Hepatocyte (in vitro differentiated cells): ENCODE measurements at regions not wholly inside any gene's neighbourhood (a gene's known extent, or its start where the extent isn't known, plus 50 kb on each side); places are given as distances from the start of the nearest gene placed in this dataset.

Source experiments
- DNase-seq: peaks from one replicate; pipeline ENCODE4 v3.0.0-alpha.2; 2016; ENCODE audit warnings: low spot score
- H2AFZ ChIP-seq: fragments of 200-600 bp; sonication (generic); 2 replicates; pipeline ENCODE4 v1.6.0; 2016; ENCODE audit warnings: antibody characterized with exemption, mild to moderate bottlenecking
- H3K27ac ChIP-seq: fragments of 200-600 bp; sonication (generic); 2 replicates; pipeline ENCODE4 v1.5.1; 2016; ENCODE audit warnings: mild to moderate bottlenecking
- H3K27me3 ChIP-seq: fragments of 200-600 bp; sonication (generic); 2 replicates; pipeline ENCODE4 v1.6.1; 2016
- H3K36me3 ChIP-seq: fragments of 200-600 bp; sonication (generic); replicated peaks from 2 replicates; pipeline ENCODE4 v1.5.1; 2016; ENCODE audit warnings: low read depth; ENCODE audit not compliant: insufficient read depth
- H3K4me1 ChIP-seq: fragments of 200-600 bp; sonication (generic); 2 replicates; pipeline ENCODE4 v1.5.1; 2016; ENCODE audit warnings: mild to moderate bottlenecking, moderate library complexity; ENCODE audit not compliant: insufficient read depth
- H3K4me2 ChIP-seq: fragments of 200-600 bp; sonication (generic); 2 replicates; pipeline ENCODE4 v1.6.0; 2016
- H3K4me3 ChIP-seq: fragments of 200-600 bp; sonication (generic); 2 replicates; pipeline ENCODE4 v1.5.1; 2016; ENCODE audit warnings: mild to moderate bottlenecking
- H3K79me2 ChIP-seq: fragments of 200-600 bp; sonication (generic); 2 replicates; pipeline ENCODE4 v1.6.0; 2017; ENCODE audit warnings: mild to moderate bottlenecking
- H3K9me2 ChIP-seq: fragments of 200-600 bp; sonication (generic); replicated peaks from 2 replicates; pipeline ENCODE4 v1.6.0; 2017; ENCODE audit warnings: mild to moderate bottlenecking; ENCODE audit not compliant: insufficient read depth
- H3K9me3 ChIP-seq: fragments of 200-600 bp; sonication (generic); 2 replicates; pipeline ENCODE4 v1.5.1; 2016; ENCODE audit warnings: low read depth, mild to moderate bottlenecking
- H4K20me1 ChIP-seq: fragments of 200-600 bp; sonication (generic); 2 replicates; pipeline ENCODE4 v1.6.0; 2016; ENCODE audit warnings: mild to moderate bottlenecking; ENCODE audit not compliant: insufficient read depth, poor library complexity, severe bottlenecking
- CTCF ChIP-seq: fragments of 200-600 bp; sonication (generic); IDR thresholded peaks from 2 replicates; pipeline ENCODE4 v1.5.1; 2016; ENCODE audit warnings: antibody characterized with exemption, mild to moderate bottlenecking; ENCODE audit not compliant: poor library complexity
- EZH2 ChIP-seq: fragments of 200-600 bp; sonication (generic); IDR thresholded peaks from 2 replicates; pipeline ENCODE4 v1.6.1; 2016; ENCODE audit warnings: antibody characterized with exemption, mild to moderate bottlenecking, borderline replicate concordance
- EZH2phosphoT487 ChIP-seq: fragments of 200-600 bp; sonication (generic); IDR thresholded peaks from one replicate; pipeline ENCODE4 v1.6.1; 2018; ENCODE audit warnings: antibody characterized with exemption, mild to moderate bottlenecking, low read depth, moderate library complexity; ENCODE audit not compliant: unreplicated experiment, severe bottlenecking
- WGBS: methylation state at CpG from one replicate; pipeline ENCODE4 v1.1.6; 2016; ENCODE audit warnings: low lambda C conversion rate; ENCODE audit errors: missing lambda C conversion rate; 5-methylcytosine and 5-hydroxymethylcytosine counted together

GRCh38 chr21:22076471-22076870 lies 1078.3 kb downstream of the NCAM2 start:
- no peak for DNase-seq
- Histone ChIP-seq H3K9me2 (no peaks in the 10 kb centered on the region), H3K27ac (no peak overlapping the region), H3K27me3 (no peaks in the 10 kb centered on the region), H3K4me2 (no peak overlapping the region), H3K79me2 (no peaks in the 10 kb centered on the region), H3K36me3 (no peaks in the 10 kb centered on the region), H2AFZ (no peak overlapping the region), H3K4me3 (no peak overlapping the region), H3K9me3 (no peaks in the 10 kb centered on the region), H4K20me1 (no peaks in the 10 kb centered on the region), H3K4me1 (no peaks in the 10 kb centered on the region)
- 58% methylated on average over 4 of the region's 4 CpGs for WGBS
- TF ChIP-seq EZH2 (no peak), EZH2phosphoT487 (no peak)

DNA sequence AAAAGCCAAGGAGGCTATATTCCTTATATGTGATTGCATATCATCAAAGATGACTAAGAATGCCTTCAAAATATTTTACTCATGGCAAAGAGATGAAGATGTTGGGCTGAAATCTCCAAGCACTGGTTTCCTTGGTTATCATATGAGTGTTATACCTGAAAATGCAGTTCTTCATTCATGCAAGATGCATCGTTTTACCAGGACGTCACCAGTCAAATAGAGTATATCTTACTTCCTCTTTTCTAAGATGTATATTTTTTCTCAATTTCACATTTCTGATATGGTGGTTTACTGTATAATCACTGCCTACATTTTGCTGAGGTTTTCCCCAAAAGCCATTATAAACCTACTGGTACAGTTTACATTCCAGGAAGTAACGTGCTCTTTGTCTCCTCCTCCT lies 1085.7 kb downstream of the NCAM2 start:
- H3K9me3 ChIP-seq = no peaks in the 10 kb centered on the region
- no peaks in the 10 kb centered on the region for H3K27me3 ChIP-seq
- 93% methylated on average over 3 of the region's 3 CpGs for WGBS
- H3K27ac ChIP-seq = no peak overlapping the region
- no peak overlapping the region for H3K4me3 ChIP-seq
- no peak overlapping the region for H3K4me2 ChIP-seq
- H3K36me3 ChIP-seq = no peaks in the 10 kb centered on the region
- H4K20me1 ChIP-seq = no peaks in the 10 kb centered on the region
- H3K79me2 ChIP-seq = no peaks in the 10 kb centered on the region
- no peaks in the 10 kb centered on the region for H3K4me1 ChIP-seq
- H2AFZ ChIP-seq = no peak overlapping the region
- no peak for TF ChIP-seq EZH2
- no peak for TF ChIP-seq CTCF
- TF ChIP-seq EZH2phosphoT487 = no peak
- H3K9me2 ChIP-seq = no peaks in the 10 kb centered on the region
- no peak for DNase-seq

- H3K27me3 ChIP-seq = no peaks in the 10 kb centered on the region
- no peaks in the 10 kb centered on the region for H3K36me3 ChIP-seq
- H3K79me2 ChIP-seq = no peaks in the 10 kb centered on the region
- no peak for DNase-seq
- H2AFZ ChIP-seq = no peak overlapping the region
- 48% methylated on average over 1 of the region's 1 CpG for WGBS
- TF ChIP-seq EZH2phosphoT487 (no peak), EZH2 (no peak), CTCF (no peak)
- no peak overlapping the region for H3K27ac ChIP-seq
- no peaks in the 10 kb centered on the region for H4K20me1 ChIP-seq
- no peak overlapping the region for H3K4me3 ChIP-seq
- H3K4me2 ChIP-seq = no peak overlapping the region
- H3K9me3 ChIP-seq = no peaks in the 10 kb centered on the region
- H3K4me1 ChIP-seq = no peaks in the 10 kb centered on the region
- H3K9me2 ChIP-seq = no peaks in the 10 kb centered on the region
Observed at GRCh38 chr21:22096314-22096713, 1098.1 kb downstream of the NCAM2 start.

DNA sequence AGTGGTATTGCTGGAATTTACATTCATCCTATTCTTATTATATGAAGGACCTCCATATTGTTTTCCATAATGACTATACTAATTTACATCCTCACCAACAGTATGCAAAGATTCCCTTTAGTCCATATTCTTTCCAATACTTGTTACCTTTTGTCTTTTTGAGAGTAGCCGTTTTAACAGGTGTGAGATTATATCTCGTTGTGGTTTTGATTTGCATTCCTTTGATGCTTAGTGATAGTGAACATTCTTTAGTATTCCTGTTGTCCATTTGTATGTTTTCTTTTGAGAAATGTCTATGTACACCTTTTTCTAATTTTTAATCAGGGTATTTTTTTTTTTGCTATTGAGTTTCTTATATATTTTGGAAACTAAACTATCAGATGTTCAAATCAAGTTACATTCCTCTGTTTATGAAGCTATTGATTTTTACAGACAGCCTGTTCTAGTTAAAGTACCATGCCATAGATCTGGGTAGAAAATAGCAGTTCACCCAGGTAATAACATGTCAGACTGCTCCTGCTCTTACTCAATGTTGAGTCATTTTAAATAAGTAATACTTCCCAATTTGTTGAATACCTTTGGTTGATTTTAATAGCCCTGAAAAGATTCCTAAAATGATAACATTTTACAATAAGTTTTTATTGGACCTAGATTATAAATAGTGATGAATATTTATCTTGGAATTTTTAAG lies 1108.7 kb downstream of the NCAM2 start:
- no peak for TF ChIP-seq CTCF

More for the DNA sequence above, 1108.7 kb downstream of the NCAM2 start:
- Histone ChIP-seq H3K9me2 (no peaks in the 10 kb centered on the region), H3K4me1 (no peaks in the 10 kb centered on the region), H3K4me3 (no peak overlapping the region), H2AFZ (no peak overlapping the region), H3K36me3 (no peaks in the 10 kb centered on the region), H3K4me2 (no peak overlapping the region), H3K27ac (no peak overlapping the region), H3K27me3 (no peaks in the 10 kb centered on the region), H4K20me1 (no peaks in the 10 kb centered on the region), H3K79me2 (no peaks in the 10 kb centered on the region), H3K9me3 (no peaks in the 10 kb centered on the region)
- 72% methylated on average over 2 of the region's 2 CpGs for WGBS
- no peak for DNase-seq
